IMR-90 (cell line): ENCODE measurements at regions not wholly inside any gene's neighbourhood (a gene's known extent, or its start where the extent isn't known, plus 50 kb on each side); places are given as distances from the start of the nearest gene placed in this dataset.

Experiments
- ATAC-seq: fragments of 200-7000 bp; cut with Tn5 transposase; 2 replicates; pipeline ENCODE4 v1.9.1; 2020; ENCODE audit warnings: low read depth, mild to moderate bottlenecking, moderate library complexity
- BruUV-seq: library from RNA; stranded (reverse); fragments of 400-500 nt; replicated peaks from 2 replicates; lab custom pipeline; 2021; lab: Mats Ljungman, UMichigan
- CTCF ChIA-PET: fragments of 300-600 bp; formaldehyde crosslinking; extraction: SDS; loops from one replicate; lab custom pipeline; 2021; ENCODE audit warnings: antibody characterized with exemption; lab: Yijun Ruan, JAX
- POLR2A ChIA-PET: fragments of 300-600 bp; sonication (Branson Sonifier 250); formaldehyde crosslinking; loops from one replicate; lab custom pipeline; 2022; ENCODE audit warnings: antibody characterized with exemption; ENCODE audit not compliant: unreplicated experiment; lab: Charles Lee
- DNase-seq: peaks from one replicate; pipeline ENCODE4 v3.0.0; 2013
- H2AFZ ChIP-seq: replicated peaks from 2 replicates; pipeline ENCODE3; 2013; ENCODE audit warnings: low read length, mild to moderate bottlenecking; ENCODE audit not compliant: poor library complexity
- H2AK5ac ChIP-seq: 2 replicates; pipeline ENCODE4 v1.6.1; 2013; ENCODE audit warnings: low read depth, low read length, inconsistent platforms
- H2AK9ac ChIP-seq: replicated peaks from 2 replicates; pipeline ENCODE3; 2013; ENCODE audit warnings: mild to moderate bottlenecking, low read depth, low read length, moderate library complexity; ENCODE audit not compliant: poor library complexity
- H2BK120ac ChIP-seq: 2 replicates; pipeline ENCODE4 v1.6.1; 2013; ENCODE audit warnings: low read depth, low read length, inconsistent platforms
- H2BK15ac ChIP-seq: 3 replicates; pipeline ENCODE4 v1.6.1; 2013; ENCODE audit warnings: low read depth, low read length, inconsistent platforms
- H2BK20ac ChIP-seq: 2 replicates; pipeline ENCODE4 v1.6.1; 2013; ENCODE audit warnings: low read depth, mild to moderate bottlenecking, inconsistent platforms, low read length, moderate library complexity
- H2BK5ac ChIP-seq: 2 replicates; pipeline ENCODE4 v1.6.1; 2013; ENCODE audit warnings: mild to moderate bottlenecking, low read depth, low read length, inconsistent platforms; ENCODE audit not compliant: poor library complexity, severe bottlenecking
- H3K14ac ChIP-seq: replicated peaks from 2 replicates; pipeline ENCODE4 v1.6.1; 2013; ENCODE audit warnings: low read depth, low read length, inconsistent platforms
- H3K18ac ChIP-seq: 2 replicates; pipeline ENCODE4 v1.6.1; 2013; ENCODE audit warnings: low read depth, low read length, control low read depth
- H3K23ac ChIP-seq: 2 replicates; pipeline ENCODE4 v1.6.1; 2013; ENCODE audit warnings: low read depth, low read length, inconsistent platforms
- H3K27ac ChIP-seq: 2 replicates; pipeline ENCODE4 v1.5.1; 2013; ENCODE audit warnings: mild to moderate bottlenecking, control low read depth, low read length; ENCODE audit not compliant: insufficient read depth
- H3K27me3 ChIP-seq: 2 replicates; pipeline ENCODE4 v1.6.1; 2013; ENCODE audit warnings: low read length; ENCODE audit not compliant: control insufficient read depth, insufficient read depth
- H3K36me3 ChIP-seq: 2 replicates; pipeline ENCODE4 v1.6.1; 2013; ENCODE audit warnings: low read length, mixed read lengths; ENCODE audit not compliant: control insufficient read depth, insufficient read depth
- H3K4ac ChIP-seq: 2 replicates; pipeline ENCODE4 v1.6.1; 2013; ENCODE audit warnings: low read depth, low read length, inconsistent platforms
- H3K4me1 ChIP-seq: 2 replicates; pipeline ENCODE4 v1.6.1; 2013; ENCODE audit warnings: low read length, mixed read lengths; ENCODE audit not compliant: control insufficient read depth, insufficient read depth
- H3K4me2 ChIP-seq: 2 replicates; pipeline ENCODE4 v1.6.1; 2013; ENCODE audit warnings: low read depth, mild to moderate bottlenecking, control low read depth, low read length, moderate library complexity
- H3K4me3 ChIP-seq: 2 replicates; pipeline ENCODE4 v1.5.1; 2013; ENCODE audit warnings: low read depth, mild to moderate bottlenecking, control low read depth, low read length, moderate library complexity; ENCODE audit not compliant: insufficient read depth
- H3K56ac ChIP-seq: 2 replicates; pipeline ENCODE4 v1.6.1; 2013; ENCODE audit warnings: low read length, inconsistent platforms; ENCODE audit not compliant: insufficient read depth; ENCODE audit errors: extremely low read depth
- H3K79me1 ChIP-seq, 2 experiments: 2 replicates each; pipeline ENCODE4 v1.6.1; 2013; ENCODE audit warnings: low read length in 2 of 2, inconsistent platforms in 1 of 2, low read depth in 1 of 2
- H3K9ac ChIP-seq: 2 replicates; pipeline ENCODE4 v1.6.1; 2013; ENCODE audit warnings: low read depth, low read length, control low read depth
- H3K9me1 ChIP-seq: 2 replicates; pipeline ENCODE4 v1.6.1; 2013; ENCODE audit warnings: low read length, inconsistent platforms; ENCODE audit not compliant: insufficient read depth
- H3K9me3 ChIP-seq: 2 replicates; pipeline ENCODE4 v1.6.1; 2013; ENCODE audit warnings: low read length; ENCODE audit not compliant: control insufficient read depth, insufficient read depth
- H4K20me1 ChIP-seq: 2 replicates; pipeline ENCODE4 v1.6.1; 2013; ENCODE audit warnings: low read length, inconsistent platforms; ENCODE audit not compliant: insufficient read depth
- H4K5ac ChIP-seq: 2 replicates; pipeline ENCODE4 v1.6.1; 2013; ENCODE audit warnings: mild to moderate bottlenecking, low read depth, low read length, control low read depth
- H4K8ac ChIP-seq, 2 experiments: 2 replicates each; pipeline ENCODE4 v1.6.1; 2013; ENCODE audit warnings: low read depth in 2 of 2, low read length in 2 of 2, control low read depth in 1 of 2, inconsistent platforms in 1 of 2
- H4K91ac ChIP-seq: 2 replicates; pipeline ENCODE4 v1.6.1; 2013; ENCODE audit warnings: low read depth, low read length, inconsistent platforms; ENCODE audit not compliant: insufficient read depth
- BHLHE40 ChIP-seq: fragments of 150-350 bp; IDR thresholded peaks from 2 replicates; pipeline ENCODE4 v1.6.1; 2016; ENCODE audit warnings: mild to moderate bottlenecking, low read depth, low read length
- CEBPB ChIP-seq: IDR thresholded peaks from 2 replicates; pipeline ENCODE4 v1.6.1; 2012; ENCODE audit warnings: low read depth, low read length, improper control_type of control experiment
- CHD1 ChIP-seq: IDR thresholded peaks from 2 replicates; pipeline ENCODE4 v1.6.1; 2012; ENCODE audit warnings: low read depth, low read length, improper control_type of control experiment
- MAFK ChIP-seq: IDR thresholded peaks from 2 replicates; pipeline ENCODE4 v1.6.1; 2012; ENCODE audit warnings: low read depth, low read length, improper control_type of control experiment
- MAZ ChIP-seq: IDR thresholded peaks from 2 replicates; pipeline ENCODE4 v1.6.1; 2012; ENCODE audit warnings: low read depth, mild to moderate bottlenecking, low read length, improper control_type of control experiment, moderate library complexity, borderline replicate concordance
- MXI1 ChIP-seq: IDR thresholded peaks from 2 replicates; pipeline ENCODE4 v1.6.1; 2012; ENCODE audit warnings: low read depth, mild to moderate bottlenecking, low read length, moderate library complexity, borderline replicate concordance
- NFE2L2 ChIP-seq: fragments of 150-350 bp; IDR thresholded peaks from 2 replicates; pipeline ENCODE4 v1.6.1; 2016; ENCODE audit warnings: low read depth, mild to moderate bottlenecking, low read length
- POLR2A ChIP-seq: IDR thresholded peaks from 2 replicates; pipeline ENCODE4 v1.6.1; 2012; ENCODE audit warnings: mild to moderate bottlenecking, low read depth, low read length
- RAD21 ChIP-seq: IDR thresholded peaks from 2 replicates; pipeline ENCODE4 v1.6.1; 2012; ENCODE audit warnings: low read length, improper control_type of control experiment
- RCOR1 ChIP-seq: IDR thresholded peaks from 2 replicates; pipeline ENCODE4 v1.6.1; 2012; ENCODE audit warnings: mild to moderate bottlenecking, low read length, improper control_type of control experiment; ENCODE audit not compliant: insufficient replicate concordance
- SMC3 ChIP-seq: fragments of 150-350 bp; IDR thresholded peaks from 2 replicates; pipeline ENCODE4 v1.6.1; 2016; ENCODE audit warnings: low read depth, mild to moderate bottlenecking, antibody characterized with exemption, low read length, moderate library complexity
- WGBS, 2 experiments: methylation state at CpG; one replicate each; pipeline versions ENCODE4 v1.1.5 to v1.1.7; 2013; ENCODE audit warnings: missing lambda C conversion rate in 2 of 2; ENCODE audit not compliant: insufficient read length in 1 of 2; ENCODE audit errors: extremely low coverage in 2 of 2; 5-methylcytosine and 5-hydroxymethylcytosine counted together
- dilution Hi-C: fragments of 300-500 bp; cut with HindIII; formaldehyde crosslinking; loops from one replicate; pipeline ENCODE4 v1.14.3; 2018; ENCODE audit warnings: low sequenced_read_pairs; ENCODE audit not compliant: unreplicated experiment
- in situ Hi-C: fragments of 300-500 bp; cut with MboI; formaldehyde crosslinking; loops from 3 replicates; pipeline ENCODE4 v1.14.3; 2019; ENCODE audit warnings: low sequenced_read_pairs, inconsistent platforms, mixed read lengths
- intact Hi-C: fragments of 100-400 bp; cut with micrococcal nuclease; formaldehyde crosslinking; loops from 2 replicates; pipeline ENCODE4 v1.10.0; 2022
- TF ChIP-seq, protein P1 (sequence below): fragments of 150-350 bp; IDR thresholded peaks from 2 replicates; pipeline ENCODE4 v1.6.1; 2016; ENCODE audit warnings: low read depth, mild to moderate bottlenecking, low read length, moderate library complexity, borderline replicate concordance
- TF ChIP-seq, protein P2 (sequence below): conservative IDR thresholded peaks from 2 replicates; pipeline ENCODE4 v1.5.1; 2012; ENCODE audit warnings: mild to moderate bottlenecking, low read depth, low read length, improper control_type of control experiment
- TF ChIP-seq, protein P3 (sequence below): fragments of 150-350 bp; IDR thresholded peaks from 2 replicates; pipeline ENCODE4 v1.6.1; 2017; ENCODE audit warnings: mild to moderate bottlenecking, antibody characterized with exemption, low read length, low read depth

DNA sequence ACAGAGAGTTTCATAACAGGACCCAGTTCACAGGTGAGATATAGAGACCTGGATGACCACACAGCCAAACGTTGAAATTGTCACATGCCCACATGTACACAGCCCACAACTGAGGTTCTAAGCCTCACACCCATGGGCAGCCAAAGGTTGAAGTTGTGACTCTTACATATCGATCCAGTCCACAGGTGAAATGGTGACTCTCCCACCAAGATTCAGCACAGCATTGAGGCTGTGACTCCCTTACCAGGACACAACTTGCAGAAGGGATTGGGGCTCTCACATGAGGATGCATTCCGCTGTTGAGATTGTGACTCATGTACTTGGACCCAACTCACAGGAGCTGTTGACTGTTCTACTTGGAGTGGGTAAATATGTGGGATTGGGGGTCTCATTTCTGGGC is 1836.4 kb downstream of the TP53TG3F start:
- Histone ChIP-seq H2BK20ac (no peak overlapping the region), H3K14ac (no peak overlapping the region), H3K36me3 (no peaks in the 10 kb centered on the region), H3K9me3 (peaks cover 19% of the 10 kb centered on the region), H3K9me1 (no peaks in the 10 kb centered on the region), H3K9ac (no peak overlapping the region), H2BK120ac (no peak overlapping the region), H2BK15ac (no peak overlapping the region), H3K18ac (no peak overlapping the region), H2AFZ (no peak overlapping the region), H4K20me1 (no peaks in the 10 kb centered on the region), H4K8ac (no peak overlapping the region), H2AK5ac (no peak overlapping the region), H3K4ac (no peak overlapping the region), H3K79me1 (no peaks in the 10 kb centered on the region), H2AK9ac (no peak overlapping the region), H3K56ac (no peak overlapping the region), H3K23ac (no peak overlapping the region), H3K4me3 (no peak overlapping the region), H3K4me2 (no peak overlapping the region), H4K91ac (no peak overlapping the region), H3K4me1 (no peaks in the 10 kb centered on the region), H3K27ac (no peak overlapping the region), H2BK5ac (no peak overlapping the region), H4K5ac (no peak overlapping the region), H3K27me3 (no peaks in the 10 kb centered on the region)
- TF ChIP-seq SMC3 (no peak), CHD1 (no peak), MXI1 (no peak), NFE2L2 (no peak), CEBPB (no peak), RCOR1 (no peak), BHLHE40 (no peak), RAD21 (no peak), MAZ (no peak), POLR2A (no peak), MAFK (no peak)
- TF ChIP-seq, protein P1, sequence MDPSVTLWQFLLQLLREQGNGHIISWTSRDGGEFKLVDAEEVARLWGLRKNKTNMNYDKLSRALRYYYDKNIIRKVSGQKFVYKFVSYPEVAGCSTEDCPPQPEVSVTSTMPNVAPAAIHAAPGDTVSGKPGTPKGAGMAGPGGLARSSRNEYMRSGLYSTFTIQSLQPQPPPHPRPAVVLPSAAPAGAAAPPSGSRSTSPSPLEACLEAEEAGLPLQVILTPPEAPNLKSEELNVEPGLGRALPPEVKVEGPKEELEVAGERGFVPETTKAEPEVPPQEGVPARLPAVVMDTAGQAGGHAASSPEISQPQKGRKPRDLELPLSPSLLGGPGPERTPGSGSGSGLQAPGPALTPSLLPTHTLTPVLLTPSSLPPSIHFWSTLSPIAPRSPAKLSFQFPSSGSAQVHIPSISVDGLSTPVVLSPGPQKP = no peak
- TF ChIP-seq, protein P2, sequence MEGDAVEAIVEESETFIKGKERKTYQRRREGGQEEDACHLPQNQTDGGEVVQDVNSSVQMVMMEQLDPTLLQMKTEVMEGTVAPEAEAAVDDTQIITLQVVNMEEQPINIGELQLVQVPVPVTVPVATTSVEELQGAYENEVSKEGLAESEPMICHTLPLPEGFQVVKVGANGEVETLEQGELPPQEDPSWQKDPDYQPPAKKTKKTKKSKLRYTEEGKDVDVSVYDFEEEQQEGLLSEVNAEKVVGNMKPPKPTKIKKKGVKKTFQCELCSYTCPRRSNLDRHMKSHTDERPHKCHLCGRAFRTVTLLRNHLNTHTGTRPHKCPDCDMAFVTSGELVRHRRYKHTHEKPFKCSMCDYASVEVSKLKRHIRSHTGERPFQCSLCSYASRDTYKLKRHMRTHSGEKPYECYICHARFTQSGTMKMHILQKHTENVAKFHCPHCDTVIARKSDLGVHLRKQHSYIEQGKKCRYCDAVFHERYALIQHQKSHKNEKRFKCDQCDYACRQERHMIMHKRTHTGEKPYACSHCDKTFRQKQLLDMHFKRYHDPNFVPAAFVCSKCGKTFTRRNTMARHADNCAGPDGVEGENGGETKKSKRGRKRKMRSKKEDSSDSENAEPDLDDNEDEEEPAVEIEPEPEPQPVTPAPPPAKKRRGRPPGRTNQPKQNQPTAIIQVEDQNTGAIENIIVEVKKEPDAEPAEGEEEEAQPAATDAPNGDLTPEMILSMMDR = no peak
- TF ChIP-seq, protein P3, sequence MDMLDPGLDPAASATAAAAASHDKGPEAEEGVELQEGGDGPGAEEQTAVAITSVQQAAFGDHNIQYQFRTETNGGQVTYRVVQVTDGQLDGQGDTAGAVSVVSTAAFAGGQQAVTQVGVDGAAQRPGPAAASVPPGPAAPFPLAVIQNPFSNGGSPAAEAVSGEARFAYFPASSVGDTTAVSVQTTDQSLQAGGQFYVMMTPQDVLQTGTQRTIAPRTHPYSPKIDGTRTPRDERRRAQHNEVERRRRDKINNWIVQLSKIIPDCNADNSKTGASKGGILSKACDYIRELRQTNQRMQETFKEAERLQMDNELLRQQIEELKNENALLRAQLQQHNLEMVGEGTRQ = no peak
- ATAC-seq (no peak), DNase-seq (no peak)
- CTCF ChIA-PET = no interaction called here
- WGBS, 2 experiments = no CpG with 5 or more reads among the region's 3 CpGs
- in situ Hi-C loops = no loop called here
- no TSS peak for BruUV-seq
- dilution Hi-C loops = no loop called here
- intact Hi-C loops = no loop called here
- POLR2A ChIA-PET = no interaction called here
